HepG2 (cell line): ENCODE measurements at regions not wholly inside any gene's neighbourhood (a gene's known extent, or its start where the extent isn't known, plus 50 kb on each side); places are given as distances from the start of the nearest gene placed in this dataset.

Experiments used
- ATAC-seq: fragments of 200-7000 bp; cut with Tn5 transposase; 3 replicates; pipeline ENCODE4 v1.9.1; 2020; ENCODE audit warnings: mild to moderate bottlenecking, moderate library complexity
- BruUV-seq: library from RNA; stranded (reverse); fragments of 400-500 nt; replicated peaks from 2 replicates; lab custom pipeline; 2021; lab: Mats Ljungman, UMichigan
- CTCF ChIA-PET: fragments of 300-600 bp; formaldehyde crosslinking; extraction: SDS; loops from one replicate; lab custom pipeline; 2021; ENCODE audit warnings: low total read pairs, inconsistent platforms, low intra/inter-chr PET ratio; lab: Yijun Ruan, JAX
- POLR2A ChIA-PET: fragments of 350-600 bp; sonication (Branson Sonifier 250); formaldehyde crosslinking; loops from one replicate; lab custom pipeline; 2020; ENCODE audit warnings: antibody characterized with exemption, inconsistent platforms; lab: Yijun Ruan, JAX
- DNase-seq: peaks from one replicate; pipeline ENCODE4 v3.0.0-alpha.2; 2015; ENCODE audit warnings: low spot score
- FAIRE-seq: peaks from 3 replicates; lab custom pipeline; 2011; peaks lifted over from hg19 to GRCh38; lab: Jason Lieb, UNC
- H2AFZ ChIP-seq: one replicate; pipeline ENCODE4 v1.6.1; 2011; ENCODE audit warnings: low read length, inconsistent platforms
- H3K27ac ChIP-seq: fragments of 300-600 bp; 3 replicates; pipeline ENCODE4 v1.8.0; 2011; ENCODE audit warnings: mixed run types, mild to moderate bottlenecking, mixed read lengths, low read length, inconsistent platforms; ENCODE audit not compliant: insufficient read depth; ENCODE audit errors: extremely low read length
- H3K27me3 ChIP-seq, 2 experiments: fragments of 200-600 bp in 1 of 2; 2 replicates in 1 of 2; 3 replicates in 1 of 2; pipeline versions ENCODE4 v1.6.0 to v1.8.0; 2011; ENCODE audit warnings: low read length in 2 of 2, mild to moderate bottlenecking in 2 of 2, moderate library complexity in 2 of 2, inconsistent platforms in 1 of 2; ENCODE audit not compliant: insufficient read depth in 2 of 2, control insufficient read depth in 1 of 2
- H3K36me3 ChIP-seq, 2 experiments: fragments of 200-600 bp in 1 of 2; replicated peaks in 1 of 2; 2 replicates in 1 of 2; 3 replicates in 1 of 2; pipeline versions ENCODE4 v1.5.1 to v1.8.0; 2011; ENCODE audit warnings: low read length in 2 of 2, inconsistent platforms in 1 of 2; ENCODE audit not compliant: insufficient read depth in 2 of 2, control insufficient read depth in 1 of 2
- H3K4me1 ChIP-seq: 2 replicates; pipeline ENCODE4 v1.5.1; 2012; ENCODE audit warnings: low read length, inconsistent platforms; ENCODE audit not compliant: insufficient read depth
- H3K4me2 ChIP-seq: 2 replicates; pipeline ENCODE4 v1.6.0; 2011; ENCODE audit warnings: low read depth, low read length, inconsistent platforms
- H3K4me3 ChIP-seq, 3 experiments: fragments of 200-600 bp in 1 of 3; sonication (generic), shearing (Covaris generic) in 1 of 3; replicated peaks in 1 of 3; 2 replicates each; pipeline ENCODE4 v1.5.1; 2011 to 2016; ENCODE audit warnings: low read length in 3 of 3, inconsistent platforms in 2 of 3, low read depth in 2 of 3, mild to moderate bottlenecking in 2 of 3, control low read depth in 1 of 3, mixed read lengths in 1 of 3; ENCODE audit not compliant: insufficient read depth in 1 of 3
- H3K79me2 ChIP-seq: one replicate; pipeline ENCODE4 v1.6.1; 2011; ENCODE audit warnings: low read length, inconsistent platforms; ENCODE audit not compliant: insufficient read depth
- H3K9ac ChIP-seq: 2 replicates; pipeline ENCODE4 v1.6.0; 2011; ENCODE audit warnings: mild to moderate bottlenecking, low read depth, low read length, inconsistent platforms; ENCODE audit not compliant: insufficient read depth
- H3K9me3 ChIP-seq: 2 replicates; pipeline ENCODE4 v1.5.1; 2012; ENCODE audit warnings: mild to moderate bottlenecking, low read length
- H4K20me1 ChIP-seq: 2 replicates; pipeline ENCODE4 v1.6.0; 2011; ENCODE audit warnings: inconsistent platforms, mild to moderate bottlenecking, low read length, moderate library complexity; ENCODE audit not compliant: insufficient read depth
- ATF7-NPFF ChIP-seq: sonication (generic); formaldehyde crosslinking; IDR thresholded peaks from 2 replicates; pipeline ENCODE4 v1.8.1; 2023; ENCODE audit warnings: mild to moderate bottlenecking, low read depth, missing genetic modification reagents, moderate library complexity
- HHEX ChIP-seq: IDR thresholded peaks from 2 replicates; pipeline ENCODE4 v1.6.1; 2016; ENCODE audit warnings: control low read depth
- KMT2B ChIP-seq: IDR thresholded peaks from 2 replicates; pipeline ENCODE4 v1.6.1; 2016; ENCODE audit warnings: missing genetic modification reagents, missing compliant biosample characterization
- MTERF4 ChIP-seq: sonication (generic); formaldehyde crosslinking; IDR thresholded peaks from 2 replicates; pipeline ENCODE4 v1.8.0; 2023; ENCODE audit warnings: mild to moderate bottlenecking, missing genetic modification reagents
- NFKBIZ ChIP-seq: IDR thresholded peaks from 2 replicates; pipeline ENCODE4 v1.6.1; 2018; ENCODE audit warnings: missing genetic modification reagents, missing compliant biosample characterization
- NFYB ChIP-seq: sonication (generic); formaldehyde crosslinking; IDR thresholded peaks from 2 replicates; pipeline ENCODE4 v1.4.0; 2020; ENCODE audit warnings: missing genetic modification reagents
- RBAK ChIP-seq: sonication (generic); formaldehyde crosslinking; IDR thresholded peaks from 2 replicates; pipeline ENCODE4 v1.5.1; 2020; ENCODE audit warnings: mild to moderate bottlenecking, missing genetic modification reagents
- RCOR2 ChIP-seq: IDR thresholded peaks from 2 replicates; pipeline ENCODE4 v1.6.1; 2016; ENCODE audit warnings: missing biosample characterization, missing genetic modification reagents
- SATB2 ChIP-seq: sonication (generic); formaldehyde crosslinking; IDR thresholded peaks from 2 replicates; pipeline ENCODE4 v1.5.0; 2020; ENCODE audit warnings: missing genetic modification reagents
- ZBTB1 ChIP-seq: sonication (generic); formaldehyde crosslinking; IDR thresholded peaks from 2 replicates; pipeline ENCODE4 v1.4.0; 2020; ENCODE audit warnings: missing genetic modification reagents, borderline replicate concordance
- ZBTB20 ChIP-seq: sonication (generic); formaldehyde crosslinking; IDR thresholded peaks from 2 replicates; pipeline ENCODE4 v1.8.1; 2023; ENCODE audit warnings: missing genetic modification reagents, low read depth, mild to moderate bottlenecking, borderline replicate concordance
- ZFX ChIP-seq: sonication (generic); formaldehyde crosslinking; IDR thresholded peaks from 2 replicates; pipeline ENCODE4 v1.4.0; 2020; ENCODE audit warnings: mild to moderate bottlenecking, low read depth, missing genetic modification reagents, moderate library complexity
- ZNF672 ChIP-seq: sonication (generic); formaldehyde crosslinking; IDR thresholded peaks from 2 replicates; pipeline ENCODE4 v1.8.1; 2022; ENCODE audit warnings: missing genetic modification reagents
- WGBS: methylation state at CpG from one replicate; pipeline ENCODE4 v1.1.6; 2017; ENCODE audit warnings: low lambda C conversion rate; 5-methylcytosine and 5-hydroxymethylcytosine counted together
- in situ Hi-C: cut with HindIII; loops from 2 replicates; pipeline ENCODE4 v1.10.0; 2017; ENCODE audit warnings: low pct_unique_long_range_greater_than_20kb; ENCODE audit not compliant: extremely low pct_ligation_motif_present
- intact Hi-C: fragments of 100-400 bp; cut with micrococcal nuclease; formaldehyde crosslinking; loops from one replicate; pipeline ENCODE4 v1.10.0; 2022; ENCODE audit not compliant: unreplicated experiment
- TF ChIP-seq, protein P1 (sequence below): sonication (generic); formaldehyde crosslinking; IDR thresholded peaks from 2 replicates; pipeline ENCODE4 v1.4.0; 2020; ENCODE audit warnings: mild to moderate bottlenecking, missing genetic modification reagents
- TF ChIP-seq, protein P2 (sequence below): IDR thresholded peaks from 2 replicates; pipeline ENCODE4 v1.6.1; 2016; ENCODE audit warnings: mild to moderate bottlenecking

DNA sequence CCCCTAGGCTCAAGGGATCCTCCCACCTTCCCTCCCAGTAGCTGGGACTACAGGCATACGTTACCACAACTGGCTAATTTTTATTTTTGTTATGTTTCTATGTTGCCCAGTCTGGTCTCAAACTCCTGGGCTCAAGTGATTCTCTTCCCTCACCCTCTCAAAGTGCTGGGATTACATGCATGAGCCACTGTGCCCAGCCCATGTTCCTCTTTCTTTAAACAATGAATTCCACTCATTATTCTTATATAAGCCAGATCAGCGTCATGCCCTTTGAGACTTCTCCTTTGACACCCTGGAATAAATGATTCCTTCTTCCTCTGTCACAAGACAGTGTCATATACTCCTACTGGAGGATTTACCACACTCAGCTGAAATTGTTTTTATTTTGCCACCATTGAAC, 519.9 kb upstream of the SPRY2 start:
- Histone ChIP-seq H3K27me3 (no peaks in the 10 kb centered on the region), H3K27ac (no peak overlapping the region), H3K79me2 (no peaks in the 10 kb centered on the region), H4K20me1 (no peaks in the 10 kb centered on the region), H3K36me3 (no peaks in the 10 kb centered on the region), H3K9ac (no peak overlapping the region), H2AFZ (no peak overlapping the region), H3K4me1 (no peaks in the 10 kb centered on the region), H3K9me3 (no peaks in the 10 kb centered on the region), H3K4me2 (no peak overlapping the region), H3K4me3 (no peak overlapping the region)
- 0% methylated on average over 2 of the region's 2 CpGs for WGBS
- ATAC-seq (no peak), FAIRE-seq (no peak), DNase-seq (no peak)
- in situ Hi-C loops (no loop called here), intact Hi-C loops (no loop called here)
- CTCF ChIA-PET = no interaction called here
- no TSS peak for BruUV-seq
- POLR2A ChIA-PET = no interaction called here
- TF ChIP-seq RCOR2 (CRISPR knock-in tag) (no peak), SATB2 (no peak), MTERF4 (CRISPR knock-in tag) (no peak), ZNF672 (CRISPR knock-in tag) (no peak), ZBTB1 (CRISPR knock-in tag) (no peak), ZFX (no peak), NFKBIZ (no peak), HHEX (CRISPR knock-in tag) (no peak), RBAK (CRISPR knock-in tag) (no peak), ATF7-NPFF (CRISPR knock-in tag) (no peak), ZBTB20 (CRISPR knock-in tag) (no peak), NFYB (CRISPR knock-in tag) (no peak), KMT2B (CRISPR knock-in tag) (no peak)
- TF ChIP-seq, protein P1, sequence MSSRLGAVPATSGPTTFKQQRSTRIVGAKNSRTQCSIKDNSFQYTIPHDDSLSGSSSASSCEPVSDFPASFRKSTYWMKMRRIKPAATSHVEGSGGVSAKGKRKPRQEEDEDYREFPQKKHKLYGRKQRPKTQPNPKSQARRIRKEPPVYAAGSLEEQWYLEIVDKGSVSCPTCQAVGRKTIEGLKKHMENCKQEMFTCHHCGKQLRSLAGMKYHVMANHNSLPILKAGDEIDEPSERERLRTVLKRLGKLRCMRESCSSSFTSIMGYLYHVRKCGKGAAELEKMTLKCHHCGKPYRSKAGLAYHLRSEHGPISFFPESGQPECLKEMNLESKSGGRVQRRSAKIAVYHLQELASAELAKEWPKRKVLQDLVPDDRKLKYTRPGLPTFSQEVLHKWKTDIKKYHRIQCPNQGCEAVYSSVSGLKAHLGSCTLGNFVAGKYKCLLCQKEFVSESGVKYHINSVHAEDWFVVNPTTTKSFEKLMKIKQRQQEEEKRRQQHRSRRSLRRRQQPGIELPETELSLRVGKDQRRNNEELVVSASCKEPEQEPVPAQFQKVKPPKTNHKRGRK (CRISPR knock-in tag) = no peak
- TF ChIP-seq, protein P2, sequence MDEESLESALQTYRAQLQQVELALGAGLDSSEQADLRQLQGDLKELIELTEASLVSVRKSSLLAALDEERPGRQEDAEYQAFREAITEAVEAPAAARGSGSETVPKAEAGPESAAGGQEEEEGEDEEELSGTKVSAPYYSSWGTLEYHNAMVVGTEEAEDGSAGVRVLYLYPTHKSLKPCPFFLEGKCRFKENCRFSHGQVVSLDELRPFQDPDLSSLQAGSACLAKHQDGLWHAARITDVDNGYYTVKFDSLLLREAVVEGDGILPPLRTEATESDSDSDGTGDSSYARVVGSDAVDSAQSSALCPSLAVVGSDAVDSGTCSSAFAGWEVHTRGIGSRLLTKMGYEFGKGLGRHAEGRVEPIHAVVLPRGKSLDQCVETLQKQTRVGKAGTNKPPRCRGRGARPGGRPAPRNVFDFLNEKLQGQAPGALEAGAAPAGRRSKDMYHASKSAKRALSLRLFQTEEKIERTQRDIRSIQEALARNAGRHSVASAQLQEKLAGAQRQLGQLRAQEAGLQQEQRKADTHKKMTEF = no peak
